GM18873 (cell line): ENCODE measurements at regions not wholly inside any gene's neighbourhood (a gene's known extent, or its start where the extent isn't known, plus 50 kb on each side); places are given as distances from the start of the nearest gene placed in this dataset.

ENCODE experiments used
- ATAC-seq: cut with Tn5 transposase; IDR thresholded peaks from one replicate; pipeline ENCODE4 v1.9.1; 2021; ENCODE audit warnings: mild to moderate bottlenecking, moderate library complexity, moderate number of reproducible peaks; ENCODE audit not compliant: unreplicated experiment, low FRiP score

GRCh38 chr5:63570752-63571151 is 391.5 kb downstream of the HTR1A start:
- ATAC-seq, result no peak

DNA sequence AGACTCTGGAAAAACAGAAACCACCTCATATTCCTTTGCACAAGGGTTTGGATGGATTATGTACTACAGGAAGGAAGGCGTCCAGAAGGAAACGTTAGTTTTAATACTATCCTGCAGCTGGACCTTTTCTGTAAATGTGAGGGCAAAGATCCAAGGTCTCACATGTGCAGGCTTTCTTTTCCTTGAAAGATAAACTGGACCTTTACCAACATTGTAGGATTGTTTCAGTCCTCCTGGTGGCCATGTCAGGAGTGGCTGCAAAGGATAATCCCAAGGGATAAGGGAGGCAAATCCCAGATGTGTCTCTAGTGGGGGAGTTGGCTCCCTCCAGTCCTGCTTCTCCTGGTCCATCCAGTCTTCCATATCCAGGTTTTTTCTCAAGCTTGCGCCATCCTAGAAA is 397.5 kb downstream of the HTR1A start:
- no peak for ATAC-seq

- ATAC-seq, result no peak
These were observed 399.0 kb downstream of the HTR1A start for GRCh38 chr5:63563008-63563917.

GRCh38 chr5:63555874-63556273 is 406.4 kb downstream of the HTR1A start:
- ATAC-seq, result no peak

- no peak for ATAC-seq
These were observed 408.1 kb downstream of the HTR1A start for GRCh38 chr5:63554191-63554590.

- no peak for ATAC-seq
These were observed 409.2 kb downstream of the HTR1A start for GRCh38 chr5:63553073-63553472.

DNA sequence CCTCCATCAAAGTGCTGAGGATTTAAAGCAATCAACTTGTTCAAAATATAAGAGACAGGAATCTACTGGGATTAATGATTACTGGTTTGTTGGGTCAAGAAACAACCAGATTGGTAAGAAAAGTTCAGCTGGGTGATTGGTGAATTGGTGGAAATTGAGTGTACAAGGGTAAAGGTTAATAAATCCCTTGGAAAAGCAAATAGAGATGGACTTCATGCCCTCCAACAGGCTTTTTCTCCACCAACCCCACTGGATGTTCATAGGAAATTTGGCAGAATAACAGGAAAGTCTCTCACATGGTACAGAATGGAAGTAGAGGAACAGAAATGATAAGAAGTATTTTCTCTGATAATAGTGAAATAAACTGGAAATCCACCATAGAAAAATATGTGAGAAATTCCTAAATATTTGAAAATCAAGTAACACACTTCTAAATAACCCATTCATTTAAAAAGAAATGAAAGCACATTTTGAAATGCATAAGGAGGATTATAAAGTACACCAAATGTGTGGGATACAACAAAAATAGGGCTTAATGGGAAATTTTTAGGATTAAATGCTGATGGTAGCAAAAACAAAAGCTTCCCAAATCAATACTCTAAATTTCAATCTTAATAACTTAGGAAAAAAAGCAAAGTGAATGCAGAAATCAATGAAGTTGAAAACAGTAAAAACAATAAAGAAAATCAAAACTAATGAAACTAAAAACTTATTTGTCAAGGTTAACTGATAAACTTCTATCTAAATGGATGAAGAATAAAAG is 426.2 kb downstream of the HTR1A start:
- no peak for ATAC-seq

- ATAC-seq, result no peak
These were observed 438.0 kb downstream of the HTR1A start for GRCh38 chr5:63524281-63524680.

GRCh38 chr5:63516006-63516405 is 446.2 kb downstream of the HTR1A start:
- no peak for ATAC-seq

DNA sequence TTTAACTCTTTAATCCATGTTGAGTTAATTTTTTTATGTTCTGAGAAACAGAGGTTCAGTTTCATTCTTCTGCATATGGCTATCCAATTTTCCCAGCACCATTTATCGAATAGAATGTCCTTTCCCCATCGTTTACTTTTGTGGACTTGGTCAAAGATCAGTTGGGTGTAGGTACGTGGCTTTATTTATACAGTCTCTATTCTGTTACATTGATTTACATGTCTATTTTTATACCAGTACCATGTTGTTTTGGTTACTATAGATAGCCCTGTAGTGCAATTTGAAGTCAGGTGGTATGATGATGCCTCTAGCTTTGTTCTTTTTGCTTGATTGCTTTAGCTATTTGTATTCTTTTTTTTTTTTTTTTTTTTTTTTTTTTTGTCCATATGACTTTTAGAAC is 462.0 kb downstream of the HTR1A start:
- ATAC-seq, result no peak

DNA sequence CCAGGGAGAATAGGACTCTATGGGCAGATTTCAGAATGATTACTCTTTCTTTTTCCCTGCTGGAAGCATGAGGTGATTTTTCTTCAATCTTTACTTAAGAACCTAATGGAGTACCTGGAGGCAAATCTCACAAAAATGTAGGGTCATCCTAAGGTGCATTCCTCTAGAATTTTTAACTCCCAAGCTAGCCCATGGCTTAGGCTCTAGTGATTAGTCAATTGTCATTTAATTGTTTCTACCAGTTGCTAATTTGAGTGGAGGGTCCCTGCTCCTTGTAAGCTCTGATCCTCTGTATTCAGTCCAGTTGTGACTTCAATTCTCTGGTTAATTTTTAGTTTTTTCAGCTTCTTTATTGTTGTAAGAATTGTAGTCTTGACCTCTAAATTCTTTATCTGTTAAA is 467.0 kb downstream of the HTR1A start:
- ATAC-seq, result no peak

GRCh38 chr5:63483338-63483737 is 478.9 kb downstream of the HTR1A start:
- no peak for ATAC-seq

DNA sequence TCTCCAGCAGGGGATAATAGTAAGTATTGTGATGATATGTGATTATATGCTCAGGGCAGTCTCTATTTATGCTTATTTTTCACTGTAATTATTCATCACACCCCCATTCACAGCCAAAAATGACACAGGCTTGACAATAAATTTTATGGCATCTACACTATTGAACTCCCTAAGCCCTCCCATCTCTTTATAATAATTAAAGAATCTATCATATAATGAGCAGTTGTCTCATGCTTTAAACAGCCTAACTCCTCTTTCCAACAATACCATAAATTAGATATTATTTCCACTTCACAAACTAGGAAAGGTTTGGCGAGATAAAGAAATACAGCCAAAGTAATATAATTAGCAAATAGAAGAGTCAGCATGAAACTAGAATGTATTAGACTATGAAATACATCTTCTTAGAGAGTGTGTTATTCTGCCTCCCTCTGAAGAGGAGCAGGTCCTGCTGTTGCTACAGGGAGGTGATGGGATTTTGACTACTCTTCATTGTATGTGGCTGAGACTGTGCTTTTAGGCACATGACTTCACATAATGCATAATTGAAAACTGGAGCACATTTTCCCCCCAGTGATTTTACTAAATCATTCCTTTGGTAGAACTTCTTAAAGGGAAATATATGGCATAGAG is 488.8 kb downstream of the HTR1A start:
- ATAC-seq, result no peak

DNA sequence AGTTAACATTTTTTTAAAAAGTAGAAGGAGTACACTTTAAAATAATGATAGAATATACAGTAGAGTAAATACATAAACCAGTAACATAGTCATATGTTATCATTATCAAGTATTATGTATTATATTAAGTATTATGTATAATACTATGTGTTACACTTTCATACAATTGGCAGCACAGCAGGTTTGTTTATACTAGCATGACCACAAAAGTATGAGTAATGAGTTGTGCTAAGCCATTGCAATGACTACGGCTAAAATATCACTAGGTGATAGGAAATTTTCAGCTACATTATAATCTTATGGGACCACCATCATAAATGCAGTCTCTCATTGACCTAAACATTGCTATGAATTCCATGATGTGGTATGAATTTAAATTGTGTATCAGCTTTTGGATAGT is 506.0 kb downstream of the HTR1A start:
- no peak for ATAC-seq

DNA sequence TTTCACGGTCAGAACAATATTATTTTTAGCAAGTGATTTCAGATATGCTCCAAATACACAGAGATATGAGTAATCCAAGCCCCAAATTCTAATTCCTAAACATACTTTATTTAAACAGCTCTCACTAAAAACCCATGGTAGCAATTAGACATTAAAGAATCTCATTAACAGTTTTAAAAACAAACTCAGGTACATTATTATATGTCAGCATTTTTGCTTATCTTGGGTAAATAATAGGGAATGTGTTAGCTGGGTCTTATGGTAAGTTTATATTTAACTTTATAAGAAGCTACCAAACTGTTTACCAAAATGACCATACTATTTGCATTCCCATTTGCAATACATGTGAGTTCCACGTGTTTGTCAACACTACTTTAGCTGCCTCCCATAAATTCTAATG is 511.1 kb downstream of the HTR1A start:
- no peak for ATAC-seq

- no peak for ATAC-seq
These were observed 522.7 kb downstream of the HTR1A start for GRCh38 chr5:63439537-63439936.

DNA sequence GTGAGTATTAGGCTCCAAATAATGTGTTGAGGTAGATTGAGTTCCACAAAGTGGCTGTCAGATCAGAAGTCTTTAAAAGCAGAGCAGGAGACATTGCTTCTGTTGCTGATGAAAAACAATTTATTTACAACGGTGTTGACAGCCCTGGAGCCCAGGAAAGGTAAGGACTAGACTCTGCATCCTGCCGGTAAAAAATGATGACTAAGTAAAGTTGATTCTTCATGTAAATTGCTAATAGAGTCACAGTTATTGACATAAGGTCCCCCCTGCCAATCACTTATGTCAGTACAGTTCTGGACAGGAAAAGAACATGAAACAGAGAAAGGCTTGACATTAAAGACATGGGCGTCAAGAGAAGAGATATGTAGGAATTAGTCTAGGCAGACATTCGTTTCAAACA is 552.5 kb downstream of the HTR1A start:
- no peak for ATAC-seq

GRCh38 chr5:63408984-63409383 is 553.3 kb downstream of the HTR1A start:
- no peak for ATAC-seq

DNA sequence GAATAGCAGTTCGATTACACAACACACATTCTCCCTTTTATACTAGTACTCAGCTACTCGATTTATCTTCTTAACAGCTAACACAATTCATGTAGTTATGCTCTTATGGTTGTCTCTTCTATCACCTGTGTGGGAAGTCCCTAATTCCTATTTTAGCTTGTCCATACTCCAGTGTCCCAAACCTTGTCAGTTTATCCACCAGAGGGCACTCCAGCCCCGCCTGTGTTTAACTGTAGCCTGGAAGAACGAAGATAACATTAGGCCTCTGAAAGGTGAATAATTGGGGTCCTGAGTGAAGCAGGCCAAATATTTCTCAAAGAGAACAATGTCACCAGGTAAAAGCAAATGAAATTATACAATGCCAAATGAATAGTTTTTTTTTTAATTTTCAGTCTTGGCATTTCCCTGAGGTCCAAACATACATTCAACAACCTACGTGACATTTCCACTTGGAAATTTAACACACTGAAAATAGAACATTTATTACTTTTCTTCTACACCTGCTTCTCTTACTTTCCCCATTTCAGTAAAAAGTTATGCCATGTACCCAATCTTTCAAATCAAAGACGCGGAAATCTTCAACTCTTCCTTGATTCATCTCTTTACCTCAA is 560.7 kb downstream of the HTR1A start:
- ATAC-seq, result peak; percentile 76

DNA sequence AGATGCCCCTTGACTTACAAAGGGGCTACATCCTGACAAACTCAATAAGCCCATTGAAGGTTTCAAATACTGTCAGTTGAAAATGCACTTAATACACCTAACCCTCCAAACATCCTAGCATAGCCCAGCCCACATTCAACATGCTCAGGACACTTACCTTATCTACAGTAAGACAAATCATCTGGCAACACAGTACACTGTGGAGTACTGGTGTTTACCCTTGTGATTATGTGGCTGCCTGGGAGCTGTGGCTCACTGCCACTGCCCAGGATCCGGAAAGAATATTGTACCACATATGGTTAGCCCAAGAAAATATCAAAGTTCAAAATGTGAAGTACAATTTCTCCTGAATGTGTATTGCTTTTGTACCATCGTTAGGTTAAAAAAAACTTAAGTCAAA is 562.2 kb downstream of the HTR1A start:
- ATAC-seq, result no peak

DNA sequence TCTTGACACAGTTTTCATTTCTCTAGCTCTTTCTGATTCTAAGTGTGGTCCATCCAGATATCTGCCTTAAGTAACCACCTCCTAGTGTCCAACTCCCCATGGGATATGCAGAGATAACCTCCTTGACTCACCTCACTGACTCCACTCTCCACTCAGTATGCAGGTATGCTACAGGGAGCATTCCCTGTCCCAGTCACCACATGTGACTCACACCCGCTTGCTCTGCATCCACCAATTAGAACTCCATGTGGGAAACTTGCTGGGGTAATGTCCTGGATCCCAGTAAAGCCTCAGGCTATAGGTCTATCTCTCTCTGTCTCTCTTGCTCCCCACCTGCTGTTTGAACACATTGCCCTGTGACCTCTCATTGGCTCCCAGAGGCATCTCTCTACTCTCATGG is 563.9 kb downstream of the HTR1A start:
- ATAC-seq, result no peak
